GM12878 (cell line): ENCODE measurements at regions not wholly inside any gene's neighbourhood (a gene's known extent, or its start where the extent isn't known, plus 50 kb on each side); places are given as distances from the start of the nearest gene placed in this dataset.

Experiments used
- ATAC-seq: fragments of 200-7000 bp; cut with Tn5 transposase; 3 replicates; pipeline ENCODE4 v1.9.1; 2020; ENCODE audit warnings: mild to moderate bottlenecking, moderate library complexity
- BruUV-seq: library from RNA; stranded (reverse); fragments of 400-500 nt; replicated peaks from 2 replicates; lab custom pipeline; 2021; lab: Mats Ljungman, UMichigan
- CTCF ChIA-PET: fragments of 300-600 bp; sonication (Branson Sonifier 250); formaldehyde crosslinking; extraction: SDS; loops from one replicate; lab custom pipeline; 2021; ENCODE audit warnings: inconsistent platforms; lab: Yijun Ruan, JAX
- POLR2A ChIA-PET: fragments of 350-600 bp; formaldehyde crosslinking; extraction: SDS; loops from one replicate; lab custom pipeline; 2021; ENCODE audit warnings: inconsistent platforms; lab: Charles Lee
- RAD21 ChIA-PET: fragments of 300-600 bp; sonication (Branson Sonifier 250); formaldehyde crosslinking; loops from one replicate; lab custom pipeline; 2023; ENCODE audit warnings: antibody characterized with exemption; ENCODE audit not compliant: unreplicated experiment; lab: Charles Lee
- SMC1A ChIA-PET: fragments of 300-600 bp; sonication (Branson Sonifier 250); formaldehyde crosslinking; loops from one replicate; lab custom pipeline; 2023; ENCODE audit not compliant: unreplicated experiment, uncharacterized antibody; lab: Charles Lee
- DNase-seq: peaks from one replicate; pipeline ENCODE4 v3.0.0-alpha.2; 2011; ENCODE audit warnings: low read depth, low spot score
- FAIRE-seq: peaks from 3 replicates; lab custom pipeline; 2011; peaks lifted over from hg19 to GRCh38; lab: Jason Lieb, UNC
- H2AFZ ChIP-seq: 2 replicates; pipeline ENCODE4 v1.6.0; 2011; ENCODE audit warnings: low read depth, low read length, control low read depth; ENCODE audit not compliant: control insufficient read depth
- H3K27ac ChIP-seq: 2 replicates; pipeline ENCODE4 v1.5.1; 2011; ENCODE audit warnings: control low read depth; ENCODE audit not compliant: control insufficient read depth, insufficient read depth
- H3K27me3 ChIP-seq, 2 experiments: replicated peaks in 1 of 2; 2 replicates each; pipeline versions ENCODE4 v1.6.0 to v1.6.1; 2011; ENCODE audit warnings: low read length in 1 of 2; ENCODE audit not compliant: control insufficient read depth in 2 of 2, insufficient read depth in 2 of 2
- H3K36me3 ChIP-seq, 2 experiments: 2 replicates each; pipeline ENCODE4 v1.5.1; 2011; ENCODE audit warnings: low read length in 1 of 2; ENCODE audit not compliant: control insufficient read depth in 2 of 2, insufficient read depth in 2 of 2
- H3K4me1 ChIP-seq: 2 replicates; pipeline ENCODE4 v1.6.1; 2011; ENCODE audit warnings: mild to moderate bottlenecking, low read length, moderate library complexity, mixed read lengths; ENCODE audit not compliant: control insufficient read depth, insufficient read depth
- H3K4me2 ChIP-seq: 2 replicates; pipeline ENCODE4 v1.6.0; 2011; ENCODE audit warnings: control low read depth; ENCODE audit not compliant: control insufficient read depth, insufficient read depth
- H3K4me3 ChIP-seq: fragments of 200-600 bp; sonication (generic); 2 replicates; pipeline ENCODE4 v1.5.1; 2016
- H3K79me2 ChIP-seq: 2 replicates; pipeline ENCODE4 v1.6.0; 2011; ENCODE audit warnings: low read length; ENCODE audit not compliant: control insufficient read depth, insufficient read depth
- H3K9ac ChIP-seq: 2 replicates; pipeline ENCODE4 v1.8.0; 2011; ENCODE audit warnings: low read length, control low read depth, mixed read lengths; ENCODE audit not compliant: control insufficient read depth, insufficient read depth
- H3K9me3 ChIP-seq: replicated peaks from 3 replicates; pipeline ENCODE4 v1.5.1; 2011; ENCODE audit warnings: mild to moderate bottlenecking, low read length; ENCODE audit not compliant: control insufficient read depth, insufficient read depth
- H4K20me1 ChIP-seq: 2 replicates; pipeline ENCODE4 v1.6.0; 2011; ENCODE audit not compliant: control insufficient read depth, insufficient read depth
- BHLHE40 ChIP-seq, 2 experiments: fragments of 450-650 bp in 1 of 2; IDR thresholded peaks; 2 replicates each; pipeline ENCODE4 v1.6.1; 2011 to 2017; ENCODE audit warnings: low read depth in 2 of 2, borderline replicate concordance in 1 of 2, improper control_type of control experiment in 1 of 2, low read length in 1 of 2, mild to moderate bottlenecking in 1 of 2
- CBFB ChIP-seq: IDR thresholded peaks from 2 replicates; pipeline ENCODE4 v1.6.1; 2016; ENCODE audit warnings: antibody characterized with exemption, low read depth
- CEBPB ChIP-seq, 2 experiments: fragments of 150-350 bp in 1 of 2; IDR thresholded peaks; 2 replicates each; pipeline ENCODE4 v1.6.1; 2012 to 2014; ENCODE audit warnings: low read depth in 2 of 2, low read length in 2 of 2, borderline replicate concordance in 1 of 2, inconsistent platforms in 1 of 2
- E4F1 ChIP-seq: fragments of 450-650 bp; IDR thresholded peaks from 2 replicates; pipeline ENCODE4 v1.6.1; 2018; ENCODE audit warnings: borderline replicate concordance, mild to moderate bottlenecking; ENCODE audit not compliant: partially characterized antibody
- HDAC6 ChIP-seq: fragments of 200-600 bp; sonication (generic); IDR thresholded peaks from one replicate; pipeline ENCODE4 v1.8.0; 2017; ENCODE audit warnings: antibody characterized with exemption; ENCODE audit not compliant: unreplicated experiment
- IKZF1 ChIP-seq: fragments of 450-650 bp; conservative IDR thresholded peaks from 2 replicates; pipeline ENCODE4 v1.6.1; 2017; ENCODE audit warnings: antibody characterized with exemption, mild to moderate bottlenecking
- IRF3 ChIP-seq: fragments of 450-650 bp; IDR thresholded peaks from 2 replicates; pipeline ENCODE4 v1.6.1; 2014; ENCODE audit warnings: mild to moderate bottlenecking
- PML ChIP-seq: IDR thresholded peaks from 2 replicates; pipeline ENCODE4 v1.6.1; 2012; ENCODE audit warnings: low read length, inconsistent platforms
- POLR2AphosphoS2 ChIP-seq: IDR thresholded peaks from 2 replicates; pipeline ENCODE4 v1.6.1; 2011; ENCODE audit warnings: low read depth, mild to moderate bottlenecking, low read length, improper control_type of control experiment, moderate library complexity
- RAD21 ChIP-seq: IDR thresholded peaks from 2 replicates; pipeline ENCODE4 v1.6.1; 2011; ENCODE audit warnings: mild to moderate bottlenecking, low read depth, low read length, moderate library complexity; ENCODE audit not compliant: insufficient read depth
- SMC3 ChIP-seq: IDR thresholded peaks from 2 replicates; pipeline ENCODE4 v1.6.1; 2011; ENCODE audit warnings: low read length, improper control_type of control experiment, borderline replicate concordance
- TARDBP ChIP-seq: IDR thresholded peaks from 2 replicates; pipeline ENCODE4 v1.6.1; 2016; ENCODE audit warnings: borderline replicate concordance
- ZBED1 ChIP-seq: IDR thresholded peaks from 2 replicates; pipeline ENCODE4 v1.6.1; 2016; ENCODE audit warnings: borderline replicate concordance
- ZNF24 ChIP-seq: fragments of 450-650 bp; IDR thresholded peaks from 2 replicates; pipeline ENCODE4 v1.6.1; 2017; ENCODE audit warnings: antibody characterized with exemption, mild to moderate bottlenecking
- WGBS: methylation state at CpG from one replicate; pipeline ENCODE4 v1.1.6; 2016; ENCODE audit warnings: low lambda C conversion rate; ENCODE audit not compliant: insufficient replicate concordance, insufficient coverage; ENCODE audit errors: missing lambda C conversion rate; 5-methylcytosine and 5-hydroxymethylcytosine counted together
- in situ Hi-C: fragments of 300-500 bp; cut with MboI; formaldehyde crosslinking; loops from 9 replicates; pipeline ENCODE4 v1.14.3; 2018; ENCODE audit warnings: mixed read lengths
- intact Hi-C: fragments of 100-400 bp; cut with micrococcal nuclease; formaldehyde crosslinking; loops from one replicate; pipeline ENCODE4 v1.14.2; 2022; ENCODE audit not compliant: unreplicated experiment
- TF ChIP-seq, protein P1 (sequence below): IDR thresholded peaks from 2 replicates; pipeline ENCODE4 v1.6.1; 2011; ENCODE audit warnings: mild to moderate bottlenecking, low read depth, low read length, moderate library complexity; ENCODE audit not compliant: insufficient replicate concordance
- TF ChIP-seq, protein P2 (sequence below): IDR thresholded peaks from 2 replicates; pipeline ENCODE4 v1.6.1; 2012; ENCODE audit warnings: low read length, inconsistent platforms

- TF ChIP-seq IRF3 (no peak), BHLHE40 (IDR thresholded peaks at IDR 0.05; ENCODE audit: borderline replicate concordance in 1 of 2, low read depth in 2 of 2, low read length in 1 of 2) (no peak), PML (no peak), HDAC6 (no peak), RAD21 (no peak)
- TF ChIP-seq, protein P1, sequence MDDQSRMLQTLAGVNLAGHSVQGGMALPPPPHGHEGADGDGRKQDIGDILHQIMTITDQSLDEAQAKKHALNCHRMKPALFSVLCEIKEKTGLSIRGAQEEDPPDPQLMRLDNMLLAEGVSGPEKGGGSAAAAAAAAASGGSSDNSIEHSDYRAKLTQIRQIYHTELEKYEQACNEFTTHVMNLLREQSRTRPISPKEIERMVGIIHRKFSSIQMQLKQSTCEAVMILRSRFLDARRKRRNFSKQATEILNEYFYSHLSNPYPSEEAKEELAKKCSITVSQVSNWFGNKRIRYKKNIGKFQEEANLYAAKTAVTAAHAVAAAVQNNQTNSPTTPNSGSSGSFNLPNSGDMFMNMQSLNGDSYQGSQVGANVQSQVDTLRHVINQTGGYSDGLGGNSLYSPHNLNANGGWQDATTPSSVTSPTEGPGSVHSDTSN = no peak
- TF ChIP-seq, protein P2, sequence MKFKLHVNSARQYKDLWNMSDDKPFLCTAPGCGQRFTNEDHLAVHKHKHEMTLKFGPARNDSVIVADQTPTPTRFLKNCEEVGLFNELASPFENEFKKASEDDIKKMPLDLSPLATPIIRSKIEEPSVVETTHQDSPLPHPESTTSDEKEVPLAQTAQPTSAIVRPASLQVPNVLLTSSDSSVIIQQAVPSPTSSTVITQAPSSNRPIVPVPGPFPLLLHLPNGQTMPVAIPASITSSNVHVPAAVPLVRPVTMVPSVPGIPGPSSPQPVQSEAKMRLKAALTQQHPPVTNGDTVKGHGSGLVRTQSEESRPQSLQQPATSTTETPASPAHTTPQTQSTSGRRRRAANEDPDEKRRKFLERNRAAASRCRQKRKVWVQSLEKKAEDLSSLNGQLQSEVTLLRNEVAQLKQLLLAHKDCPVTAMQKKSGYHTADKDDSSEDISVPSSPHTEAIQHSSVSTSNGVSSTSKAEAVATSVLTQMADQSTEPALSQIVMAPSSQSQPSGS = no peak
These were observed 81.9 kb upstream of the ADPGK start (continued) for GRCh38 chr15:72865486-72865885.

- in situ Hi-C loops (no loop called here), intact Hi-C loops (no loop called here)
- peaks cover 0 to 1% of the 10 kb centered on the region in 2 experiments; a peak in 2 of 4 replicates for H3K27me3 ChIP-seq
- H3K4me3 ChIP-seq = no peak overlapping the region
- ChIA-PET RAD21 (no interaction called here), POLR2A (no interaction called here), SMC1A (no interaction called here), CTCF (interaction anchor here (1.5 kb wide), 1 partner anchor 12 kb away, joined by 3 read pairs; no protein-coding TSS in a partner anchor)
- ATAC-seq (no peak), DNase-seq (no peak), FAIRE-seq (no peak)
- WGBS = 31% methylated on average over 4 of the region's 4 CpGs
- no peaks in the 10 kb centered on the region for H4K20me1 ChIP-seq
- no peak overlapping the region for H3K9ac ChIP-seq
- H3K79me2 ChIP-seq = no peaks in the 10 kb centered on the region
- no peaks in the 10 kb centered on the region for H3K36me3 ChIP-seq
- H2AFZ ChIP-seq = no peak overlapping the region
- no peak overlapping the region for H3K27ac ChIP-seq
- no peak overlapping the region for H3K4me2 ChIP-seq
- no peaks in the 10 kb centered on the region for H3K9me3 ChIP-seq
- no peaks in the 10 kb centered on the region for H3K4me1 ChIP-seq
- no TSS peak for BruUV-seq
- TF ChIP-seq ZNF24 (no peak), POLR2AphosphoS2 (no peak), SMC3 (no peak), CEBPB (IDR thresholded peaks at IDR 0.05; ENCODE audit: borderline replicate concordance in 1 of 2, low read depth in 2 of 2, low read length in 2 of 2) (no peak), E4F1 (no peak), IKZF1 (no peak), TARDBP (no peak), CBFB (no peak), ZBED1 (no peak)
These were observed 81.1 kb upstream of the ADPGK start for GRCh38 chr15:72864681-72865080.
